Stimulated activated CD4-positive, alpha-beta T cell treated with anti-CD3 and anti-CD28 coated beads, Interleukin-4, amount 100 ng/mL, for 48 hours (primary cell): ENCODE measurements at regions not wholly inside any gene's neighbourhood (a gene's known extent, or its start where the extent isn't known, plus 50 kb on each side); places are given as distances from the start of the nearest gene placed in this dataset.

ENCODE experiments used
- DNase-seq, 2 donors: peaks; one replicate each; pipeline ENCODE4 v3.0.0-alpha.2; 2020; ENCODE audit warnings: low read depth in 2 of 2

DNA sequence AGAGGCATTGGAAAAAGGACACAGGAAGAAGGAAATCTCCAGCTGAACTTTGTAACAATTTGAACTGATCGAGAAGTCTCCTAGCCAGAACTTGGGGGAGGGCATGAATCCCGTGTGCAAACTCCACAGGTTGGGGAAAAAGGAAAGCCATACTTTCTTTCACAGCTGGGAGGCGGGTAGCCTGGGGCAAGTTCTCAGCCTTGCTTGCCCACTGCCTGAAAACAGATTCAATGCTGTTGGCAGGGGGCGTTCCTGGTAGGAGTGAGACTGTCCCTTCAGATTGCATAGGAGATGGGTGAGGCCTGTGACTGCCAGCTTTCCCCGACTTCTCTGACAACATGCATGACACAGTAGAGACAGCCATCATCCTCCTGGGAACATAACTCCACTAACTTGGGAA is 289.1 kb upstream of the PHF14 start:
- DNase-seq = no peak

DNA sequence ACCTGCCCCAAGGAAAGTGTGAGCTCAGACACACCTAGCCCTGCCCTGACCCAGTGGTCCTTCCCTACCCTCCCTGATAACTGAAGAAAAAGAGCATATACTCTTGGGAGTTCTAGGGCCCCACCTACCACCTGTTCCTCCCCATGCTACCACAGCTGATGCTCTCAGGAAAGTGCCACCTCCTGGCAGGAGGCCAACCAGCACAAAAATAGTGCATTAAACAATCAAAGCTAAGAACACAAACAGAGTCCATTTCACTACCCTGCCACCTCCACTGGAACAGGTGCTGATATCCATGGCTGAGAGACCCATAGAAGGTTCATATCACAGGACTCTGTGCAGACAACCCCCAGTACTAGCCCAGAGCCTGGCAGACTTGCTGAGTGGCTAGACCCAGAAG is 288.6 kb upstream of the PHF14 start:
- DNase-seq = no peak

DNA sequence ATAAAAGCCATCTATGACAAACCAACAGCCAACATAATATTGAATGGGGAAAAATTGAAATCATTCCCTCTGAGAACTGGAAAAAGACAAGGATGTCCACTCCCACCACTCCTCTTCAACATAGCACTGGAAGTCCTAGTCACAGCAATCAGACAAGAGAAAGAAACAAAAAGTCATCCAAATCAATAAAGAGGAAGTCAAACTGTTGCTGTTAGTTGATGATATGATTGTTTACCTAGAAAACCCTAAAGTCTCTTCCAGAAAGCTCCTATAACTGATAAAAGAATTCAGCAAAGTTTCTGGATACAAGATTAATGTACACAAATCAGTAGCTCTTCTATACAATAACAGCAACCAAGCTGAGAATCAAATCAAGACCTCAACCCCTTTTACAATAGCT is 285.1 kb upstream of the PHF14 start:
- no peak for DNase-seq

DNA sequence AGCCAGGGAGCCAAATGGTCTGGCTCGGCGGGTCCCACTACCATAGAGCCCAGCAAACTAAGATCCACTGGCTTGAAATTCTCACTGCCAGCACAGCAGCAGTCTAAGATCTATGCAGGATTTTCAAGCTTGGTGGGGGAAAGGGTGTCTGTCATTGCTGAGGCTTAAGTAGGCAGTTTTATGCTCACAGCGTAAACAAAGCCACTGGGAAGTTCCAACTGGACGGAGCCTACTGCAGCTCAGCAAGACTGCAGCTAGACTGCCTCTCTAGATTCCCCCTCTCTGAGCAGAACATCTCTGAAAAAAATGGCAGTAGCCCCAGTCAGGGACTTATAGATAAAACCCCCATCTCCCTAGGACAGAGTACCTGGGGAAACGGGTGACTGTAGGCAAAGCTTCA is 277.6 kb upstream of the PHF14 start:
- no peak for DNase-seq

DNA sequence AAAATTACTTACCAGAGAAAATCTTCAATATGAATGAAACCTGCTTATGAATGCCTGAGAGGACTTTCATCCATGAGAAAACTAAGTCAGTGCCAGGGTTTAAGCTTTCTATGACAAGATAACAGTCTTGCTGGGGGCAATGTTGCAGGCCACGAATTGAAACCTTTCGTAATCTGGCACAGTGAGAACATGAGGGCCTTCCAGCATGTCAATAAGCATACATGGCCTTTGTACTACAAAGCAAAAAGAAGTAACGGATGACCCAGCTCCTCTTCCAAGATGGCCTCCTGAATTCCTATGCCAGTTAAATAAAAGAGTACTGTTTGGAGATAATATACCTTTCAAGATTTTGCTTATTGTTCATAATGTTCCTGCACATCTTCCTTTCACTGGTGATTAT is 270.6 kb upstream of the PHF14 start:
- DNase-seq = no peak

DNA sequence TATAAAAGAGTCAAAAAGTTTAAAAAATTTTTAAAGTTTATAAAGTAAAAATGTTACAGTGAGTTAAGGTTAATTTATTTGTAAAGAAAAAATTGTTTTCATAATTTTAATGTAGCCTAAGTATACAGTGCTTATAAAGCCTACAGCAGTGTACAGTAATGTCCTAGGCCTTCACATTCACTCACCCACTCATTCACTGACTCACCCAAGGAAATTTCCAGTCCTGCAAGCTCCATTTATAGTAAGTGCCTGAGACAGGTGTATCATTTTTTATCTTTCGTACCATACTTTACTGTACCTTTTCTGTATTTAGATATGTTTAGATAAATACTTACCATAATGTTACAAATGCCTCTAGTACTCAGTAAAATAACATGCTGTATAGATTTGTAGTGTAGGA is 269.7 kb upstream of the PHF14 start:
- DNase-seq = no peak

DNA sequence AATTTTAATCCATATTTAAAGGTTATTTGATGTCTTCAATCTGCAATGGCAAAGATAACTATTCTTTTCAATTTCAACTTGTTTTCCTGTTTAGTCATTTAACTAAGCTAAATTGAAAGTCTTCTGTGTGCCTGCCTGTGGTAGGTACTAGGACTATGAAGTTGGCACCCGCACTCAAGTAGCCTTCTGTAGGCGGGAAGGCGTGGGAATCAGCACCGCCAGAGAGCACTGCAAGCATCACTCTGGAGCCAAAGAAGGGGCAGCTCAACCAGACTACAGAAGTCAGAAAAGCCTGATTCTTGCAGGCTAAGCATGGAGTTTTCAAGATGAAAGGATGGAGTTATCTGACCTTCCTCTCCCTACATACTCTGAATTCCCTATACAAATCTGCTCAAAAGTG is 269.0 kb upstream of the PHF14 start:
- no peak for DNase-seq

DNA sequence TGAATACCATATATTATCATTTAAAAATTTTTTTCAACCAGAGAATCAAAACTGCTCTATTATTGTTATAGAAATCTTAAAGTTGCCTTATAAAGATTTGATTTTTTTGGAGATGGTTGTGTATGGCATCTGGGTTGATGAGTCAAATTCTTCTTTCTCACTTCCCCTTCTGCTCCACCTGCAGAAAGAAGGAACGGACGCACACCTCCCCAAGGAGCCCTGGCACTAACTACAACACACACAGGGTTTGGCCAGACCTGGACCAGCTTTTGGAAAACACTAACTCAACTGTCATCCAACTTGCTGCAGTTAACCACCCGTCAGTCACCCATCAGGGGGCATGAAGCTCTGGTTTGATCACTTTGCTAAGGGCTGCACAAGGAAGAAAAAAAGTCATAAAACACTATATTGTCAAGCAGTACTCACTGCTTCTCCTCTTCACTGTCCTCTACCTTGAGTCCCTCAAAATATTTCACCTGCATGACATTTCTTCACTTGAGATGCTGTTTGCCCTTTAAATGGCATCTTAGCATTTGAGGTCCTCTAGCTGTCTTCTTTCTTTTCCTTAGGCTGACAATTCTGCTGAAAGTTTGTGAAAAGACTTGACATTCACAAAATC is 266.7 kb upstream of the PHF14 start:
- no peak for DNase-seq

DNA sequence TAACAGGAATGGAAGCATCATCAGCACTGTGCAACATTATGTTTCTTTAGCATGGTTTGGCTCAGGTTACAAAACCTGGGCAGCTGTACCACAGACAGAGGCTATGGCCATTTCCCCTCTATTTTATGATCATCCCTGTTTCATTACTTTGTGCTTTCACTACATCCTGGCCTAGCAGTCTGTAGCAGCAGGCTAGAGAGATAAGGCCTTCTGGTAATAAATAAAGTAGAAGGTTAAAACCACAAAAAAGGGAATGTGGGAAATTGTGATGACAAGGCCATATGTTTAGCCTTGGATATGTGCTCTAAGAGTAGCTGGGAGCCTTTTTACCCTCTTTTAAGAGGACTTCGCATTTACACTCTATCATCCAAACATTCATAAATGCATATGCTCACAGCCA is 266.2 kb upstream of the PHF14 start:
- no peak for DNase-seq

DNA sequence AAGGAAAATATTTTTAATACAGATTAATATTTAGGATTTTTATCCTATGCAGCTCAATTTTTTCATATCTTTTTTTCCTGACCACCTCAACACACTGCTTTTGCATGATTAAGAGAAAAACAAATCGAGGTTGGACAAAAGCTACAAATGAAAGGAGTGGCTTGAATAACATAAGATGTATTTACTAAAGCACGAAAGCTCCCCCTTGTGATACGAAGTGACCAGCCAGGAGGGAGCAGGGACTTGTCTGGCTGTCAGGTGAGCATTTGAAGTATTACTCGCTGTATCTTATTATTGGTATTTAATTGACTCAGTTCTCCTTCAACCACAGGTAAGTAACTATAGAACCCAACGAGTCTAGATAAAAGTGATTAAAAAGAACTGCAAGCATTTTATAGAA is 265.2 kb upstream of the PHF14 start:
- no peak for DNase-seq

DNA sequence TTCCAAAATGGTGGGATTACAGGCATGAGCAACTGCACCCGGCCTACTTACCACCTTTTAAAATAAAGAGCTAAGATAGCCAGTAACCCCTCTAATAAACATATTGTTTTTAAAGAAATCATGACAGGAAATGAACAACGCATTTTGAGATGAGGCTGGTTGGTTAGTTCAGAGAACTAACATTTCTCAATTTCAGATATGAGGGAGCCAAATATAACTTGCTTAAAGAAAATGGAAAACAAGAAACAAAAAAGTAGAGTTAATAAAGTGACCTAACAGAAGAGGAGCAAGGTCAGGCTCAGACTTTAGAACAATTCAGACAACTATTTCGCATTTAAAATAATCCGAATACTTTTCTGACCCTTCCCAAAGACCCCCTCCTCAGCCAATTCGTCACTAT is 254.9 kb upstream of the PHF14 start:
- DNase-seq = no peak

DNA sequence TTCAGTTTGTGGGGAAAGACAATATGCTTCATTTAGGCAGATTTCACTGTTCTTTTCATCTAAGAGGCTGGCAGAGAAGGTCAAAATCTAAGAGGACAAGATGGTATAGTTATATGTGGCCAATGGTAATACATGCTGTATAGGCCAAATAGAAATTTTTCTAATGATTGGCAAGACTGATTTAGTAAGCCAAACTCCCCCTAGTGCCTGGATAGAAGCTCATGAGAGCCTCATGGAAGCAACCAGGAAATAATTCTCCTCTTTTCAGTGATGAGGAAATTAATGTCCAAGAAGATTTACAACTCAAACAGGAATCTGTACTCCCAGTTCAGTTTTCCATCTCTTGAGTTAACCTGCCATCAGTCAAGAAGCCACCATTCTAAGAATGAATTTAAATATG is 253.6 kb upstream of the PHF14 start:
- DNase-seq = no peak

DNA sequence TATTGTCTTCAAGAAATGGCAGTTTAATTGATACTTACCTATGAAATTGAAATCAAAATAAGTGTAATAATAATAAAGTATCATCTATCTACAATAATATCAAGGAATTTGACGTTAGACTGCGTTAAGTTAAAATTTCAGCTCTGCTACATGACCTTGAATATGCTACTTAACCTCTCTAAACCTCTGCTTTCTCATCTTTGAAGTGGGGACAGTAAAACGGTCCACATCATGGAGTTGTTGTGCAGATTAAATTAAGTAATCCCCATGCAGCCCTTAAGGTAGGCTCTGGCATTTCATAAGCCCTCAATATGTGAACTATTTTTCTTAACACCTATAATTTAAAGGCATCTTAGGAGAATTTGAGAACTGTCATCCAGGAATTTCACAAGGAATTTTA is 252.4 kb upstream of the PHF14 start:
- DNase-seq = no peak

DNA sequence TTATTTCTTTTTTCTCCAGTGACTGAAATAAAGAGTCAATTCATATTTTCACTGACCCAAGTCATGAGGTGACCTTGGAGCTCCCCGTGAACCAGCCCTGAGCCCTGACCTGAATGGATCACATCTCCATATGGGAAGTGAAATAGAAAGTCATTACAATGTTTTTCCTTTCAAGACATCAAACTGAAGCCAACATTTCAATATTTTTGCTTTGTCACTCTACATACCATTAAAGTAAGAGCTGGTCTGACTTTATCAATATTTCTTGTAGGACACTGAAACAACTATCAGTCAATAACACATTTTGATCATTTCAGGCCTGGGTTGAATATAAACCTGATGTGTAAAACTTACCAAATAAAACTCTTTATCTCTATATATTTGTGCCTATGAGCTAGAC is 249.8 kb upstream of the PHF14 start:
- DNase-seq = no peak

DNA sequence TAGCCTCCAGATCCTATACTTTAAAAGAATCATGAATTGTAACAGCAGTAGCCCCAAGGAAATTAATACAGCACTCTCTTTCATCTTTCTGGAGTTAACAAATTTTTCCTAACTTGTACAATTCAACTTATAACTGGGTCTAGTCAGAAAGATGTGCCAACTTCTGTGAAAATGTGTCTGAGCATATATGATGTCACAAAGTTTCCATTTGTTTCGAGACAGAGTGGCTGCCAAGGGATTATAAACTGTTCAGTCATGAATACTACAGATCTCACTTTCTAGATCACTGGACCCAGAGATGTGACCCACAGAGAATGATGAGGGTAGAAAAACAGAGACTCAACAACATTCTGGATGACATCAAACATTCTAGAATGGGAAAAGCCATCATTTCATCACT is 249.2 kb upstream of the PHF14 start:
- no peak for DNase-seq

DNA sequence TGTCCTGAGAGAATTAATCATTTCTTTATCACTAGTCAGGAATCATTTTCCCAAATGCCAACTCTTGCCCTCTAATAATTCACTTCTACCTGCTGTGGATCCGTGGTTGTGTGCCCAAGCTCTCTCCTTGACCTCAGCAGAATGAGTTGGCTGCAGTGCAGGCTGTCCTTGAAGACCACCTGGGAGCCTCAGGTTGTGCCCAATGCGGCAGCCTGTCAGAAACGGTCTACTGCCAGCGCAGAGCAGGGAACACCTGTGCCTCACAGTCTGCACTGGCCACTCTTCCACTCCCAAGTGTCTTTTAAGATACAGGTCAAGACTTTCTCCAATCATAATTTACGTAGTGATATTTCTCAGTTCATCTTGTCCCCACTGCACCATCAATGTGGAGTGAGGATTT is 246.0 kb upstream of the PHF14 start:
- no peak for DNase-seq

DNA sequence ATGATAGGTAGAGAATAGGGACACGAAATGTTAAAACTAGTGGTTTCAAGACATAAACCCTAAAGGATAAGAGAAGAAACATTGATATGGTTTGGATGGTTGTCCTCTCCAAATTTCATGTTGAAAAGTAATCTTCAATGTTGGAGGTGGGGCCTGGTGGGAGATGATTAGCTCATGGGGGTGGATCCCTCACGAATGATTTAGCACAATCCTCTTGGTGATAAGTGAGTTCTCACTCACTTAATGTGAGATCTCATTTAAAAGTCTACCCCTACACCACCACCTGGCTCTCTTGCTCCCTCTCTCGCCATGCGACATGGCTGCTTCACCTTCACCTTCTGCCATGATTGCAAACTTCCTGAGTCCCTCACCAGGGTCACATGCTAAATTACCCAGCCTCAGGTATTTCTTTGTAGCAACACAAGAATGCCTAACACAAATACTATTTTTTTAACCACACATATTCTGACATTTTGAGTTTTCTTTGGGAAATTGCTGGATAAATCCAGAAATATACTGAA is 242.4 kb upstream of the PHF14 start:
- no peak for DNase-seq

DNA sequence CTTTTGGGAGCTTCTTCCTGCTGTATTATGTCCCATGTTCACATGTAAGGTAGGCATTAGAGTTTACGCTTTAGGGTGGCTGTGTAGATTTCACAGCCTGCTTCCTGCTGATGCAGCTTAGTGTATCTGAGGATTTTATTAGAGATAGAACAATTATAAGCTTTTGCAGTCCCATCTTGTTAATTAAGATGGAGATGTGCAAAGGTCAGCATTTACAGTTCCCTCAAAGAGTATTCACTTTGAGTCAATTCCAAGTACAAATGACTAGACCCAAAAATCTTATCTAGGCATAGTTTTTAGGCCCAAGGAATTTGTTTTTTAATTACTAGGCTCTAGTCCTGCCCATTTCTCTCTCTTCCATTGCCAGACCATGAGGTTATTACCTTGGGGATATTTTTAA is 239.9 kb upstream of the PHF14 start:
- no peak for DNase-seq

DNA sequence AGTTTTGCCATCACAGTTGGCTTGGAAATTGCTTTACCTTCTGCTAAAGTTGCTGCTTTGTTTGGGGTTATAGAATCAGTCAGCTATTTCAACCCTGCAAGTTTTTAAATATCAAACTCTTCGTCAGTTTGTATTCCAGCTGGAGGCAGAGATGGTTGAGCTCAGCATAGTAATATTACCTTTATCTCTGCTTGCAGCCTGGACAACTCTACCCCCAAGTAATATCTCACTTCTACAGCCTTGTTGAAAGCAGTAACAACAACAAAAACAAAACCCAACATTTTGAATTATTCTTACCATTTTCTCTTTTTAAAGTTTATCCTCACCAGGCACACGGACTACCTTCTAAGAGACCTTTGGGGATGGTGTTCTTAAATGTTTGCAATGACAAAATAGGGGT is 239.1 kb upstream of the PHF14 start:
- no peak for DNase-seq

DNA sequence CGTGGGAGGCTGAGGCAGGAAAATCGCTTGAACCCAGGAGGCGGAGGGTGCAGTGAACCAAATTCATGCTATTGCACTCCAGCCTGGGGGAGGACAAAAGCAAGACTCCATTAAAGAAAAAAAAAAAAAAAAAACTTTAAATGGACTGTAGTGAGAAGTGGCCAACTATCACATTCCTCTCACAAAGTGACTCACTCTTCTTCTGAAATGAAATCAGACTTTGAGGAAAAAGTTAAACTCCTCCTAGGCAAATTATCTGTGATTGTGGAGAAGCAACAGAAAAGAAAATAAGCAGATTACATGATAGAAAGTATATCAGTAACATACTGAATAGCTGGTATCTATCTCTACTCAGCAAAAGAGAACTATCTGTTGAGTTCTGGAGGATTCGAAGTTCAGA is 234.3 kb upstream of the PHF14 start:
- DNase-seq = no peak

DNA sequence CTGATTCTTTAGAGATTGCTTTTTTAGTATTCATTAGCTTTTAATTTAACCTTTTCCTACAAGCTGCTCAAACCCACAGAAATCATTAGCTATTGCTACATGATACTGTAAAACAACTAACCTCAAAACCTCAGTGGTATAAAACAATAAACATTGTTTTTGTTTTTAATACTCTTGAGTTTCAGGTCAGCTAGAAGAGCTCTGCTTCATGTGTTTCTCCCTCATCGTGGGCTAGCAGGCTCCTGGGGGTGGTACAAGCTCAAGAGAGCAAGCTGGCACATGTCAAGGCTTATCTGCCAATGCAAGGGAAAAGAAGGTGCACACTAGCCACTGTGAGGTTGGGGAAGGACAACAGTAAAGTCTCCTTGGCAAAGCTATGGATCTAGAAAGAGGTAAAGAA is 232.9 kb upstream of the PHF14 start:
- no peak for DNase-seq

DNA sequence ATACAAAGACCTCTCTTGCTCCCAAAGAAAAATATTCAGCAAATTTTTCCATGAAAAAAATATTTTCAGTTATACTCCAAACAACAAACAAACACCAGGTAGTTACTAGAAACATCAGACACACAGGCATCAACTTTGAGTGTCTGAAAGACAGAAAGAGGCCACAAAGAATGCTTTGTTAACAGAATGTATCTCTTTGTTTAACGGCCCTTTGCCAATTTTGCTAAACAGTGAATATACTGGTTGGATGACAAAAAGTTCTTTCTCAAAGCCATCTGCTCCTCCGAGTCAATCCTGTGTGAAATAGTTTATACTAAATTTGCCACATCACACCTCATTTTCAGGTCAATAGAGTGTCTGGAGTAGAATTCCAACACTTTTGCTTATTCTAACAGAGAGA is 216.7 kb upstream of the PHF14 start:
- DNase-seq = no peak

DNA sequence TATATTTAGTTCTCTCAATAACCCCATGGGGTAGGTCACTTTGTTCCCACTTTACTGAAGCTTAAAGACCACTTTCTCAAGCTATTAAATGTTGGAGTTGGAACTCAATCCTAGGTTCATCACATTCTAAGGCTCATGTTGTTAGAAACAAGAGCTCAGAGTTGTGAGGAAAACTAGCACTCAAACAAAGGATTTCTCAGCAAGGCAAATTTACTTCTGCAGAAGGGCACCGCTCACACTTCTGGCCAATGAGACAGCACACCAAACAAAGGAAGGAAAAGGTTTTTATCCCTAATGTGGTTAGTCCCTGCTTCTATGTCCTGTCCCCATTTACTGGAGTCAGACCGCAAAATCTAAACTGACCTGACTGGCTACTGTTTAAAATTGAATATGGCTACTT is 214.6 kb upstream of the PHF14 start:
- DNase-seq = no peak

DNA sequence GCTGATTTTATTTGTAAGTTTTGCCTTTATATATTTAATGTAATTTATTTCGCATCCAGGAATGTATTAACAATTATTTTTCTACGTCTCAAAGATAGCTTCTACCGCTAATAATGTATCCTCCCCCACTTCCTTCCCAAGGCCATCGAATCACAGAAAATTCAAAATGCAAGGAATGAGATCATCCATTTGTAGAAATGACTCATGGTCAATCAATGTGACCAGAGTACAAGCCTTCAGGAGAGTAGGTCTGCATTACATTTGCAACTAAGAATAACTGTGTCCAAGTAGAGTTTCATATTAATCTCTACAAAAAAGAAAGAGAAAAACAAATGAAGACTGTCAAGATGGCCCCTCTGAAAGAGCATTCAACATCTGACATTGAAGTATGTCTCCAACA is 205.9 kb upstream of the PHF14 start:
- DNase-seq = no peak

DNA sequence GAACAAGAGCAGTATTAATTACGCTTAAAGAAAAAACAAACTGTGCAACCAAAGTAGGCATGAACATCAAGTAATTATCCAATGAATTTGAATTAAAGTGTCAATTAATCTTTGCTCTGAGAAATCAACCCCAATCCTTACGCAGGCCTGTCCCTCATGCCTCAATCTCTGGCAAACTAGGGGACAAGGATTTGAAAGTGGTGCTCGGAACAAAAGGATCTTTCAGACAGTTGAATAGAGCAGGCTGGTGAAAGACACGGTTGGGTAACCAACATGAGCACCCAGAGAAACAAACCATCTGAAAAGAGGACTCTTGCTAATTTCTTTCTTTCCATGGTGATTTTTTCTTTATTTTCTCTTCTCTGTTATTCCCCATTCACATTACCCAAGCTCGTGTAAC is 203.5 kb upstream of the PHF14 start:
- DNase-seq = no peak
